ENCODE measurements at regions not wholly inside any gene's neighbourhood (a gene's known extent, or its start where the extent isn't known, plus 50 kb on each side); places are given as distances from the start of the nearest gene placed in this dataset.

- DNase-seq = no peak
These were observed 157.3 kb downstream of the SLCO1B3 start for GRCh38 chr12:20967756-20968155.

GRCh38 chr12:20969766-20970165, 159.3 kb downstream of the SLCO1B3 start:
- no peak for DNase-seq

- DNase-seq = peak; percentile 5
These were observed 145.6 kb upstream of the SLCO1B1 start for GRCh38 chr12:20985399-20985798.

- no peak for DNase-seq
These were observed 129.2 kb upstream of the SLCO1B1 start for GRCh38 chr12:21001778-21002177.

GRCh38 chr12:21025656-21026055, 105.3 kb upstream of the SLCO1B1 start:
- DNase-seq = no peak

- no peak for DNase-seq
These were observed 104.7 kb upstream of the SLCO1B1 start for GRCh38 chr12:21026302-21026701.

- no peak for DNase-seq
These were observed 76.7 kb upstream of the SLCO1B1 start for GRCh38 chr12:21054334-21054733.

- DNase-seq = no peak
These were observed 65.1 kb upstream of the SLCO1B1 start for GRCh38 chr12:21065845-21066244.

GRCh38 chr12:21073129-21073528, 57.9 kb upstream of the SLCO1B1 start:
- DNase-seq = no peak

- no peak for DNase-seq
These were observed 57.1 kb upstream of the SLCO1B1 start for GRCh38 chr12:21073822-21074460.

Measured in CD4-positive, alpha-beta T cell treated with Interleukin-17A for 1 hour (primary cell).